Fibroblast of lung (primary cell): ENCODE measurements at regions not wholly inside any gene's neighbourhood (a gene's known extent, or its start where the extent isn't known, plus 50 kb on each side); places are given as distances from the start of the nearest gene placed in this dataset.
A peak's percentile ranks its signal among the peaks of the same experiment; 100 is the strongest.

Source experiments
- DNase-seq, 2 donors: peaks; one replicate each; pipeline versions ENCODE4 v3.0.0 to v3.0.0-alpha.2; 2010; ENCODE audit warnings: low read depth in 2 of 2
- H2AFZ ChIP-seq: 2 replicates; pipeline ENCODE4 v1.5.1; 2012; ENCODE audit warnings: low read length, control low read depth, inconsistent platforms
- H3K27ac ChIP-seq: 2 replicates; pipeline ENCODE4 v1.5.1; 2011; ENCODE audit warnings: low read length, control low read depth; ENCODE audit not compliant: insufficient read depth
- H3K27me3 ChIP-seq: 2 replicates; pipeline ENCODE4 v1.5.1; 2011; ENCODE audit warnings: mild to moderate bottlenecking, low read length; ENCODE audit not compliant: control insufficient read depth, insufficient read depth
- H3K36me3 ChIP-seq: 2 replicates; pipeline ENCODE4 v1.5.1; 2011; ENCODE audit warnings: low read length; ENCODE audit not compliant: control insufficient read depth, insufficient read depth
- H3K4me1 ChIP-seq: 2 replicates; pipeline ENCODE4 v1.5.1; 2011; ENCODE audit warnings: low read length; ENCODE audit not compliant: control insufficient read depth, insufficient read depth; ENCODE audit errors: extremely low read depth
- H3K4me2 ChIP-seq: 2 replicates; pipeline ENCODE4 v1.5.1; 2011; ENCODE audit warnings: low read length, control low read depth; ENCODE audit not compliant: insufficient read depth; ENCODE audit errors: extremely low read depth
- H3K4me3 ChIP-seq, 4 experiments: fragments of 200-600 bp in 1 of 4; sonication (generic) in 1 of 4; replicated peaks in 1 of 4; 2 replicates each; pipeline ENCODE4 v1.5.1; 2011 to 2016; ENCODE audit warnings: low read length in 4 of 4, low read depth in 3 of 4, mild to moderate bottlenecking in 3 of 4, control low read depth in 2 of 4, inconsistent platforms in 1 of 4, mixed read lengths in 1 of 4; ENCODE audit not compliant: insufficient read depth in 1 of 4; ENCODE audit errors: control extremely low read depth in 1 of 4
- H3K79me2 ChIP-seq: 2 replicates; pipeline ENCODE4 v1.5.1; 2012; ENCODE audit warnings: mild to moderate bottlenecking, low read length, inconsistent platforms; ENCODE audit not compliant: control insufficient read depth, insufficient read depth
- H3K9ac ChIP-seq: 2 replicates; pipeline ENCODE4 v1.5.1; 2011; ENCODE audit warnings: mild to moderate bottlenecking, low read length, control low read depth; ENCODE audit not compliant: insufficient read depth
- H3K9me3 ChIP-seq: 2 replicates; pipeline ENCODE4 v1.5.1; 2012; ENCODE audit warnings: low read depth, low read length; ENCODE audit not compliant: control insufficient read depth, insufficient read depth
- H4K20me1 ChIP-seq: 2 replicates; pipeline ENCODE4 v1.5.1; 2011; ENCODE audit warnings: low read length; ENCODE audit not compliant: control insufficient read depth, insufficient read depth; ENCODE audit errors: extremely low read depth
- CTCF ChIP-seq, 2 donors: IDR thresholded peaks in 1 of 2; conservative IDR thresholded peaks in 1 of 2; 1 replicate in 1 of 2; 2 replicates in 1 of 2; pipeline ENCODE4 v1.5.1; 2011 to 2012; ENCODE audit warnings: low read length in 2 of 2, control low read depth in 1 of 2, inconsistent platforms in 1 of 2, low read depth in 1 of 2, mild to moderate bottlenecking in 1 of 2
- EZH2 ChIP-seq: IDR thresholded peaks from 2 replicates; pipeline ENCODE4 v1.5.1; 2012; ENCODE audit warnings: low read length, control low read depth, mild to moderate bottlenecking; ENCODE audit errors: missing control alignments

- no peaks in the 10 kb centered on the region for H3K4me1 ChIP-seq
- H3K9ac ChIP-seq, result no peak overlapping the region
- no peaks in the 10 kb centered on the region for H3K9me3 ChIP-seq
- no peak overlapping the region for H3K4me2 ChIP-seq
- no peaks in the 10 kb centered on the region for H3K27me3 ChIP-seq
- H3K4me3 ChIP-seq, result no peak overlapping the region
- peak overlapping the region; percentile 57 for H2AFZ ChIP-seq
- H3K36me3 ChIP-seq, result no peaks in the 10 kb centered on the region
- no peaks in the 10 kb centered on the region for H3K79me2 ChIP-seq
- TF ChIP-seq CTCF (conservative IDR thresholded peaks at IDR 0.05 in 1 of 2, IDR thresholded peaks at IDR 0.05 in 1 of 2; ENCODE audit: low read depth in 1 of 2, low read length in 2 of 2) (no peak), EZH2 (no peak)
- no peaks in the 10 kb centered on the region for H4K20me1 ChIP-seq
- no peak overlapping the region for H3K27ac ChIP-seq
- peak in 1 of 2 donors; percentile 26 for DNase-seq
These were observed 88.7 kb upstream of the TNIK start for GRCh38 chr3:171548917-171549316.

GRCh38 chr3:171543759-171544300, 83.6 kb upstream of the TNIK start:
- Histone ChIP-seq H3K9me3 (no peaks in the 10 kb centered on the region), H3K4me2 (no peak overlapping the region), H3K4me3 (no peak overlapping the region), H3K9ac (no peak overlapping the region), H3K27ac (no peak overlapping the region), H3K79me2 (no peaks in the 10 kb centered on the region), H3K36me3 (no peaks in the 10 kb centered on the region), H3K27me3 (no peaks in the 10 kb centered on the region), H4K20me1 (no peaks in the 10 kb centered on the region), H2AFZ (no peak overlapping the region), H3K4me1 (no peaks in the 10 kb centered on the region)
- DNase-seq, result no peak
- no peak for TF ChIP-seq EZH2
- TF ChIP-seq CTCF (conservative IDR thresholded peaks at IDR 0.05 in 1 of 2, IDR thresholded peaks at IDR 0.05 in 1 of 2; ENCODE audit: low read depth in 1 of 2, low read length in 2 of 2), result no peak

- H3K9ac ChIP-seq, result no peak overlapping the region
- no peaks in the 10 kb centered on the region for H3K27me3 ChIP-seq
- H3K79me2 ChIP-seq, result no peaks in the 10 kb centered on the region
- TF ChIP-seq CTCF (conservative IDR thresholded peaks at IDR 0.05 in 1 of 2, IDR thresholded peaks at IDR 0.05 in 1 of 2; ENCODE audit: low read depth in 1 of 2, low read length in 2 of 2) (no peak), EZH2 (no peak)
- no peak for DNase-seq
- no peaks in the 10 kb centered on the region for H3K36me3 ChIP-seq
- H3K27ac ChIP-seq, result no peak overlapping the region
- H2AFZ ChIP-seq, result no peak overlapping the region
- no peak overlapping the region for H3K4me3 ChIP-seq
- no peaks in the 10 kb centered on the region for H4K20me1 ChIP-seq
- no peaks in the 10 kb centered on the region for H3K9me3 ChIP-seq
- H3K4me1 ChIP-seq, result no peaks in the 10 kb centered on the region
- no peak overlapping the region for H3K4me2 ChIP-seq
These were observed 82.8 kb upstream of the TNIK start for GRCh38 chr3:171542976-171543375.
